ENCODE measurements at regions not wholly inside any gene's neighbourhood (a gene's known extent, or its start where the extent isn't known, plus 50 kb on each side); places are given as distances from the start of the nearest gene placed in this dataset.
A peak's percentile ranks its signal among the peaks of the same experiment; 100 is the strongest.

- Histone ChIP-seq H3K27me3 (no peaks in the 10 kb centered on the region), H3K4me3 (no peak overlapping the region), H3K36me3 (no peaks in the 10 kb centered on the region), H3K4me1 (no peaks in the 10 kb centered on the region), H3K27ac (no peak overlapping the region), H3K9me3 (no peaks in the 10 kb centered on the region)
- no peak for DNase-seq (ENCODE audit: low spot score in 2 of 2)
- 43 to 49% methylated on average over 3 of the region's 3 CpGs for WGBS, 2 donors
- no peak for TF ChIP-seq CTCF (IDR thresholded peaks at IDR 0.05)
- no peak for TF ChIP-seq EP300 (IDR thresholded peaks at IDR 0.05)
- TF ChIP-seq POLR2A (IDR thresholded peaks at IDR 0.05), result no peak
These were observed 210.8 kb upstream of the SLC35G4 start for GRCh38 chr18:11398625-11399024.

- peaks cover 0 to 13% (median 0%) of the 10 kb centered on the region in 4 donors for H3K4me1 ChIP-seq
- no peak overlapping the region for H3K4me3 ChIP-seq
- DNase-seq (ENCODE audit: low spot score in 2 of 2), result no peak
- WGBS, 2 donors, result 49 to 71% methylated on average over 7 to 9 of the region's 9 CpGs
- H3K36me3 ChIP-seq, result no peaks in the 10 kb centered on the region
- H3K27me3 ChIP-seq, result no peaks in the 10 kb centered on the region
- no peaks in the 10 kb centered on the region for H3K9me3 ChIP-seq
- TF ChIP-seq EP300 (IDR thresholded peaks at IDR 0.05) (no peak), CTCF (IDR thresholded peaks at IDR 0.05) (no peak), POLR2A (IDR thresholded peaks at IDR 0.05) (no peak)
- H3K27ac ChIP-seq, result peak overlapping the region in 2 of 4 donors; percentile 2 to 58
These were observed 216.2 kb upstream of the SLC35G4 start for GRCh38 chr18:11392980-11393885.

- peaks cover 0 to 13% (median 0%) of the 10 kb centered on the region in 4 donors for H3K4me1 ChIP-seq
- TF ChIP-seq POLR2A (IDR thresholded peaks at IDR 0.05), result no peak
- TF ChIP-seq EP300 (IDR thresholded peaks at IDR 0.05), result no peak
- no peak for TF ChIP-seq CTCF (IDR thresholded peaks at IDR 0.05)
- H3K9me3 ChIP-seq, result no peaks in the 10 kb centered on the region
- H3K27ac ChIP-seq, result no peak overlapping the region
- H3K4me3 ChIP-seq, result no peak overlapping the region
- no peaks in the 10 kb centered on the region for H3K27me3 ChIP-seq
- H3K36me3 ChIP-seq, result no peaks in the 10 kb centered on the region
- DNase-seq (ENCODE audit: low spot score in 2 of 2), result no peak
- 83 to 87% methylated on average over 6 of the region's 6 CpGs for WGBS, 2 donors
These were observed 217.1 kb upstream of the SLC35G4 start for GRCh38 chr18:11392292-11392691.

- no peak overlapping the region for H3K27ac ChIP-seq
- no peaks in the 10 kb centered on the region for H3K27me3 ChIP-seq
- H3K36me3 ChIP-seq, result no peaks in the 10 kb centered on the region
- 92 to 96% methylated on average over 6 of the region's 6 CpGs for WGBS, 2 donors
- H3K9me3 ChIP-seq, result no peaks in the 10 kb centered on the region
- TF ChIP-seq POLR2A (IDR thresholded peaks at IDR 0.05), result no peak
- no peak for TF ChIP-seq EP300 (IDR thresholded peaks at IDR 0.05)
- TF ChIP-seq CTCF (IDR thresholded peaks at IDR 0.05), result no peak
- DNase-seq (ENCODE audit: low spot score in 2 of 2), result no peak
- H3K4me3 ChIP-seq, result no peak overlapping the region
- H3K4me1 ChIP-seq, result peaks cover 0 to 13% (median 0%) of the 10 kb centered on the region in 4 donors
These were observed 217.7 kb upstream of the SLC35G4 start for GRCh38 chr18:11391661-11392060.
